Activated CD8-positive, alpha-beta T cell treated with anti-CD3 and anti-CD28 coated beads for 36 hours (primary cell): ENCODE measurements at regions not wholly inside any gene's neighbourhood (a gene's known extent, or its start where the extent isn't known, plus 50 kb on each side); places are given as distances from the start of the nearest gene placed in this dataset.
"Not testable (repeated sequence)": the region's sequence is repeated elsewhere in the genome, so short reads cannot be mapped to it uniquely, and the experiment has no call there.

ENCODE experiments used
- ATAC-seq: fragments of 200-7000 bp; cut with Tn5 transposase; one replicate; pipeline ENCODE4 v1.10.0; 2021; ENCODE audit warnings: mild to moderate bottlenecking, moderate library complexity
- CTCF ChIA-PET: fragments of 350-600 bp; sonication (Branson Sonifier 250); formaldehyde crosslinking; loops from one replicate; lab custom pipeline; 2021; ENCODE audit warnings: antibody characterized with exemption; lab: Charles Lee
- POLR2A ChIA-PET: fragments of 350-600 bp; sonication (Branson Sonifier 250); formaldehyde crosslinking; loops from one replicate; lab custom pipeline; 2021; ENCODE audit warnings: antibody characterized with exemption; lab: Charles Lee
- DNase-seq: peaks from one replicate; pipeline ENCODE4 v3.0.0-alpha.2; 2020
- H3K27ac Mint-ChIP-seq: one replicate; pipeline ENCODE4 v1.8.0; 2021; ENCODE audit warnings: mild to moderate bottlenecking, mixed read lengths
- H3K27me3 Mint-ChIP-seq: one replicate; pipeline ENCODE4 v1.8.0; 2021; ENCODE audit warnings: mixed read lengths
- H3K36me3 Mint-ChIP-seq: one replicate; pipeline ENCODE4 v1.8.0; 2021; ENCODE audit warnings: low read depth, mixed read lengths
- H3K4me1 Mint-ChIP-seq: one replicate; pipeline ENCODE4 v1.8.0; 2021; ENCODE audit warnings: low read depth, mixed read lengths
- H3K4me3 Mint-ChIP-seq: one replicate; pipeline ENCODE4 v1.8.0; 2021; ENCODE audit warnings: mild to moderate bottlenecking, moderate library complexity, mixed read lengths
- H3K9me3 Mint-ChIP-seq: one replicate; pipeline ENCODE4 v1.8.0; 2021; ENCODE audit warnings: mixed read lengths
- CTCF ChIP-seq: fragments of 200-600 bp; IDR thresholded peaks from one replicate; pipeline ENCODE4 v1.8.0; 2022; ENCODE audit warnings: antibody characterized with exemption, mild to moderate bottlenecking
- intact Hi-C: fragments of 100-400 bp; cut with micrococcal nuclease; formaldehyde crosslinking; loops from one replicate; pipeline ENCODE4 v1.10.0; 2022

- POLR2A ChIA-PET = no interaction called here
- Mint-ChIP-seq H3K27ac (no peak overlapping the region), H3K4me3 (no peak overlapping the region), H3K36me3 (no peaks in the 10 kb centered on the region), H3K27me3 (no peaks in the 10 kb centered on the region), H3K4me1 (no peaks in the 10 kb centered on the region), H3K9me3 (peaks cover 28% of the 10 kb centered on the region)
- TF ChIP-seq CTCF = no peak
- ATAC-seq (no peak), DNase-seq (peak; percentile 4)
- intact Hi-C loops = no loop called here
- CTCF ChIA-PET = interaction anchor here (1.1 kb wide), 1 partner anchor 18 kb away, joined by 3 read pairs; no protein-coding TSS in a partner anchor
Measured at GRCh38 chr11:100525635-100526034, 161.5 kb upstream of the ARHGAP42 start.

- Mint-ChIP-seq H3K4me1 (no peaks in the 10 kb centered on the region), H3K9me3 (peaks cover 23% of the 10 kb centered on the region), H3K27me3 (no peaks in the 10 kb centered on the region), H3K27ac (no peak overlapping the region), H3K36me3 (no peaks in the 10 kb centered on the region), H3K4me3 (no peak overlapping the region)
- CTCF ChIA-PET = no interaction called here
- no peak for DNase-seq
- intact Hi-C loops = no loop called here
- ATAC-seq = no peak
- POLR2A ChIA-PET = no interaction called here
- TF ChIP-seq CTCF = no peak
Measured at GRCh38 chr11:100528872-100529416, 158.1 kb upstream of the ARHGAP42 start.

GRCh38 chr11:100531290-100531689 lies 155.8 kb upstream of the ARHGAP42 start:
- H3K27ac Mint-ChIP-seq, H3K4me3 Mint-ChIP-seq, H3K4me1 Mint-ChIP-seq, H3K27me3 Mint-ChIP-seq, H3K36me3 Mint-ChIP-seq, DNase-seq, ATAC-seq, CTCF ChIA-PET, intact Hi-C loops: not testable (repeated sequence)
- POLR2A ChIA-PET = interaction anchor here (0.8 kb wide), 1 partner anchor 336 kb away, joined by 3 read pairs; no protein-coding TSS in a partner anchor
- peaks cover 10% of the 10 kb centered on the region for H3K9me3 Mint-ChIP-seq

GRCh38 chr11:100536979-100537378 lies 150.1 kb upstream of the ARHGAP42 start:
- H3K4me1 Mint-ChIP-seq = no peaks in the 10 kb centered on the region
- peaks cover 12% of the 10 kb centered on the region for H3K9me3 Mint-ChIP-seq
- TF ChIP-seq CTCF = no peak

GRCh38 chr11:100543386-100543785 lies 143.7 kb upstream of the ARHGAP42 start:
- no peak for DNase-seq
- H3K27me3 Mint-ChIP-seq = no peaks in the 10 kb centered on the region
- ATAC-seq = no peak
- H3K27ac Mint-ChIP-seq = no peak overlapping the region
- POLR2A ChIA-PET = interaction anchor here (0.5 kb wide), 1 partner anchor 138 kb away, joined by 3 read pairs; no protein-coding TSS in a partner anchor
- CTCF ChIA-PET = interaction anchor here (1.0 kb wide), 1 partner anchor 18 kb away, joined by 3 read pairs; no protein-coding TSS in a partner anchor
- no peak overlapping the region for H3K4me3 Mint-ChIP-seq
- H3K9me3 Mint-ChIP-seq = no peaks in the 10 kb centered on the region
- no peak for TF ChIP-seq CTCF
- no peaks in the 10 kb centered on the region for H3K36me3 Mint-ChIP-seq
- H3K4me1 Mint-ChIP-seq = no peaks in the 10 kb centered on the region
- intact Hi-C loops = no loop called here

More at GRCh38 chr11:100536979-100537378, 150.1 kb upstream of the ARHGAP42 start:
- H3K4me3 Mint-ChIP-seq = no peak overlapping the region
- no peak for ATAC-seq
- H3K27ac Mint-ChIP-seq = no peak overlapping the region
- intact Hi-C loops = no loop called here
- H3K27me3 Mint-ChIP-seq = no peaks in the 10 kb centered on the region
- ChIA-PET POLR2A (no interaction called here), CTCF (no interaction called here)
- H3K36me3 Mint-ChIP-seq = no peaks in the 10 kb centered on the region
- DNase-seq = no peak
